ENCODE measurements at regions not wholly inside any gene's neighbourhood (a gene's known extent, or its start where the extent isn't known, plus 50 kb on each side); places are given as distances from the start of the nearest gene placed in this dataset.

- Histone ChIP-seq H3F3A (replicated peaks; ENCODE audit: insufficient read depth) (no peaks in the 10 kb centered on the region), H4K20me1 (ENCODE audit: insufficient read depth) (no peaks in the 10 kb centered on the region), H3K4me3 (ENCODE audit: low read depth in 2 of 2, low read length in 1 of 2) (no peak overlapping the region), H3K79me2 (ENCODE audit: insufficient read depth) (no peaks in the 10 kb centered on the region), H3K36me3 (replicated peaks in 1 of 2; ENCODE audit: control insufficient read depth in 1 of 2, insufficient read depth in 2 of 2, low read length in 1 of 2) (no peaks in the 10 kb centered on the region), H3K4me2 (no peak overlapping the region), H3K27ac (ENCODE audit: low read depth in 2 of 2, low read length in 1 of 2) (no peak overlapping the region), H3K4me1 (ENCODE audit: control insufficient read depth in 1 of 2, insufficient read depth in 2 of 2, low read depth in 1 of 2, low read length in 1 of 2) (no peaks in the 10 kb centered on the region; a peak in 1 of 4 replicates), H3K9me2 (no peaks in the 10 kb centered on the region), H2AFZ (ENCODE audit: low read depth) (no peak overlapping the region), H3K9ac (no peak overlapping the region), H3K9me3 (no peaks in the 10 kb centered on the region), H3K27me3 (ENCODE audit: insufficient read depth) (no peaks in the 10 kb centered on the region)
- TF ChIP-seq MXI1 (IDR thresholded peaks at IDR 0.05; ENCODE audit: low read depth, low read length) (no peak), NFIC (IDR thresholded peaks at IDR 0.05; ENCODE audit: borderline replicate concordance) (no peak), IRF3 (IDR thresholded peaks at IDR 0.05; ENCODE audit: low read depth, low read length) (no peak), RCOR1 (IDR thresholded peaks at IDR 0.05; ENCODE audit: low read length) (no peak), FOXM1 (IDR thresholded peaks at IDR 0.05; ENCODE audit: low read depth) (no peak), SMC3 (IDR thresholded peaks at IDR 0.05; ENCODE audit: low read depth, low read length) (no peak), MEF2A (IDR thresholded peaks at IDR 0.05; ENCODE audit: borderline replicate concordance, low read depth) (no peak), MAX (IDR thresholded peaks at IDR 0.05; ENCODE audit: low read depth) (no peak), POLR2AphosphoS5 (IDR thresholded peaks at IDR 0.05; ENCODE audit: low read depth, low read length) (no peak)
- TF ChIP-seq, protein P1, sequence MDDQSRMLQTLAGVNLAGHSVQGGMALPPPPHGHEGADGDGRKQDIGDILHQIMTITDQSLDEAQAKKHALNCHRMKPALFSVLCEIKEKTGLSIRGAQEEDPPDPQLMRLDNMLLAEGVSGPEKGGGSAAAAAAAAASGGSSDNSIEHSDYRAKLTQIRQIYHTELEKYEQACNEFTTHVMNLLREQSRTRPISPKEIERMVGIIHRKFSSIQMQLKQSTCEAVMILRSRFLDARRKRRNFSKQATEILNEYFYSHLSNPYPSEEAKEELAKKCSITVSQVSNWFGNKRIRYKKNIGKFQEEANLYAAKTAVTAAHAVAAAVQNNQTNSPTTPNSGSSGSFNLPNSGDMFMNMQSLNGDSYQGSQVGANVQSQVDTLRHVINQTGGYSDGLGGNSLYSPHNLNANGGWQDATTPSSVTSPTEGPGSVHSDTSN (IDR thresholded peaks at IDR 0.05), result no peak
- ChIA-PET CTCF (no interaction called here), POLR2A (no interaction called here)
- WGBS (ENCODE audit: low lambda C conversion rate), result 78% methylated on average over 2 of the region's 2 CpGs
- no peak for DNase-seq
Observed at GRCh38 chr6:113427617-113428016, 429.5 kb upstream of the MARCKS start.

- H3K4me3 ChIP-seq (ENCODE audit: low read depth in 2 of 2, low read length in 1 of 2), result no peak overlapping the region
- no peak overlapping the region for H3K4me2 ChIP-seq
- no peaks in the 10 kb centered on the region; a peak in 2 of 4 replicates for H3K4me1 ChIP-seq (ENCODE audit: control insufficient read depth in 1 of 2, insufficient read depth in 2 of 2, low read depth in 1 of 2, low read length in 1 of 2)
- no peak for DNase-seq
- H3K9me2 ChIP-seq, result no peaks in the 10 kb centered on the region
- no peak overlapping the region for H3K27ac ChIP-seq (ENCODE audit: low read depth in 2 of 2, low read length in 1 of 2)
- H3K27me3 ChIP-seq (ENCODE audit: insufficient read depth), result no peaks in the 10 kb centered on the region
- H3K9me3 ChIP-seq, result no peaks in the 10 kb centered on the region
- H3F3A ChIP-seq (replicated peaks; ENCODE audit: insufficient read depth), result no peaks in the 10 kb centered on the region
- no peak overlapping the region for H3K9ac ChIP-seq
- TF ChIP-seq RFX5 (IDR thresholded peaks at IDR 0.05; ENCODE audit: low read length) (no peak), USF2 (IDR thresholded peaks at IDR 0.05; ENCODE audit: borderline replicate concordance, low read depth, low read length) (no peak), MXI1 (IDR thresholded peaks at IDR 0.05; ENCODE audit: low read depth, low read length) (no peak), SIN3A (IDR thresholded peaks at IDR 0.05; ENCODE audit: borderline replicate concordance, low read depth, low read length) (no peak), MEF2A (IDR thresholded peaks at IDR 0.05; ENCODE audit: borderline replicate concordance, low read depth) (no peak), ELF1 (IDR thresholded peaks at IDR 0.05) (no peak), GABPA (IDR thresholded peaks at IDR 0.05; ENCODE audit: low read depth) (no peak), POLR2AphosphoS5 (IDR thresholded peaks at IDR 0.05; ENCODE audit: low read depth, low read length) (no peak)
- H3K79me2 ChIP-seq (ENCODE audit: insufficient read depth), result no peaks in the 10 kb centered on the region
- H4K20me1 ChIP-seq (ENCODE audit: insufficient read depth), result no peaks in the 10 kb centered on the region
- ChIA-PET CTCF (no interaction called here), POLR2A (no interaction called here)
- 90% methylated on average over 4 of the region's 4 CpGs for WGBS (ENCODE audit: low lambda C conversion rate)
- no peaks in the 10 kb centered on the region for H3K36me3 ChIP-seq (replicated peaks in 1 of 2; ENCODE audit: control insufficient read depth in 1 of 2, insufficient read depth in 2 of 2, low read length in 1 of 2)
- H2AFZ ChIP-seq (ENCODE audit: low read depth), result no peak overlapping the region; the same call in 1 of the 2 replicates
Observed at GRCh38 chr6:113428702-113429101, 428.4 kb upstream of the MARCKS start.

Measured in SK-N-SH (cell line).